ENCODE measurements at regions not wholly inside any gene's neighbourhood (a gene's known extent, or its start where the extent isn't known, plus 50 kb on each side); places are given as distances from the start of the nearest gene placed in this dataset.
"Not testable (repeated sequence)": the region's sequence is repeated elsewhere in the genome, so short reads cannot be mapped to it uniquely, and the experiment has no call there.

GRCh38 chrX:88944661-88945060 lies 197.6 kb downstream of the CPXCR1 start (continued):
- TF ChIP-seq ETS1 (IDR thresholded peaks at IDR 0.05) (no peak), CTCF (conservative IDR thresholded peaks at IDR 0.05; ENCODE audit: low read depth in 2 of 2) (no peak), ZNF114 (CRISPR knock-in tag; IDR thresholded peaks at IDR 0.05) (no peak), STAT1 (IDR thresholded peaks at IDR 0.05; ENCODE audit: unreplicated experiment) (no peak), ZNF331 (CRISPR knock-in tag; IDR thresholded peaks at IDR 0.05; ENCODE audit: low read depth) (no peak), EZH2phosphoT487 (IDR thresholded peaks at IDR 0.05; ENCODE audit: unreplicated experiment) (no peak), NANOG (IDR thresholded peaks at IDR 0.05; ENCODE audit: borderline replicate concordance) (no peak), CREB1 (CRISPR knock-in tag; IDR thresholded peaks at IDR 0.05; ENCODE audit: low read depth) (no peak), JUNB (IDR thresholded peaks at IDR 0.05; ENCODE audit: unreplicated experiment) (no peak)

- not testable (repeated sequence) for H3K4me1 ChIP-seq (ENCODE audit: insufficient read depth); H3K4me1 Mint-ChIP-seq; H3K36me3 ChIP-seq (ENCODE audit: insufficient read depth); H2AFZ ChIP-seq; H3K4me3 ChIP-seq; H3K27me3 Mint-ChIP-seq (ENCODE audit: insufficient read depth, low read depth, poor library complexity); H3F3A ChIP-seq (replicated peaks; ENCODE audit: low read depth); H3K4me2 ChIP-seq; ATAC-seq; H3K4me3 Mint-ChIP-seq; H4K20me1 ChIP-seq (replicated peaks; ENCODE audit: insufficient read depth); H3K27ac ChIP-seq (ENCODE audit: low read depth); H3K79me2 ChIP-seq (replicated peaks; ENCODE audit: insufficient read depth); H3K27me3 ChIP-seq (ENCODE audit: insufficient read depth); H3K27ac Mint-ChIP-seq; DNase-seq (ENCODE audit: low spot score); H3K9me2 ChIP-seq (ENCODE audit: insufficient read depth)
- Mint-ChIP-seq H3K9me3 (peaks cover 21% of the 10 kb centered on the region), H3K36me3 (ENCODE audit: low read depth) (peaks cover 26% of the 10 kb centered on the region; the same call in 2 of the 3 replicates)
These were observed 209.0 kb downstream of the CPXCR1 start for GRCh38 chrX:88956059-88956458.

GRCh38 chrX:88977835-88978234 lies 230.8 kb downstream of the CPXCR1 start:
- DNase-seq (ENCODE audit: low spot score) (no peak), ATAC-seq (no peak)
- Mint-ChIP-seq H3K9me3 (no peaks in the 10 kb centered on the region), H3K27me3 (ENCODE audit: insufficient read depth, low read depth, poor library complexity) (no peaks in the 10 kb centered on the region), H3K27ac (no peak overlapping the region), H3K36me3 (ENCODE audit: low read depth) (peaks cover 4% of the 10 kb centered on the region; the same call in 1 of the 3 replicates), H3K4me3 (no peak overlapping the region), H3K4me1 (peaks cover 10% of the 10 kb centered on the region; the same call in 2 of the 3 replicates)
- Histone ChIP-seq H3K27ac (ENCODE audit: low read depth) (no peak overlapping the region), H3K27me3 (ENCODE audit: insufficient read depth) (no peaks in the 10 kb centered on the region), H3K4me3 (no peak overlapping the region), H4K20me1 (replicated peaks; ENCODE audit: insufficient read depth) (no peaks in the 10 kb centered on the region), H3K4me1 (ENCODE audit: insufficient read depth) (peaks cover 26% of the 10 kb centered on the region), H3K4me2 (no peak overlapping the region), H3F3A (replicated peaks; ENCODE audit: low read depth) (no peaks in the 10 kb centered on the region), H3K36me3 (ENCODE audit: insufficient read depth) (no peaks in the 10 kb centered on the region), H2AFZ (no peak overlapping the region), H3K9me2 (ENCODE audit: insufficient read depth) (no peaks in the 10 kb centered on the region), H3K79me2 (replicated peaks; ENCODE audit: insufficient read depth) (no peaks in the 10 kb centered on the region)
- TF ChIP-seq CTCF (conservative IDR thresholded peaks at IDR 0.05; ENCODE audit: low read depth in 2 of 2) = no peak
- no peak for TF ChIP-seq EZH2phosphoT487 (IDR thresholded peaks at IDR 0.05; ENCODE audit: unreplicated experiment)
- TF ChIP-seq ZNF114 (CRISPR knock-in tag; IDR thresholded peaks at IDR 0.05) = no peak
- TF ChIP-seq ZNF331 (CRISPR knock-in tag; IDR thresholded peaks at IDR 0.05; ENCODE audit: low read depth) = no peak
- TF ChIP-seq POLR2AphosphoS5 (IDR thresholded peaks at IDR 0.05; ENCODE audit: low read depth) = no peak
- TF ChIP-seq STAT1 (IDR thresholded peaks at IDR 0.05; ENCODE audit: unreplicated experiment) = no peak

Measured in GM23338 (cell line).